GM18498 (cell line): ENCODE measurements at regions not wholly inside any gene's neighbourhood (a gene's known extent, or its start where the extent isn't known, plus 50 kb on each side); places are given as distances from the start of the nearest gene placed in this dataset.
"Not testable (repeated sequence)": the region's sequence is repeated elsewhere in the genome, so short reads cannot be mapped to it uniquely, and the experiment has no call there.

Source experiments
- ATAC-seq: cut with Tn5 transposase; IDR thresholded peaks from one replicate; pipeline ENCODE4 v1.9.1; 2021; ENCODE audit warnings: mild to moderate bottlenecking, moderate library complexity; ENCODE audit not compliant: unreplicated experiment

GRCh38 chr6:112846681-112847080 is 499.6 kb downstream of the RFPL4B start:
- no peak for ATAC-seq

- no peak for ATAC-seq
Measured at GRCh38 chr6:112851146-112851545, 504.0 kb downstream of the RFPL4B start.

- no peak for ATAC-seq
Measured at GRCh38 chr6:112853162-112853561, 506.0 kb downstream of the RFPL4B start.

- no peak for ATAC-seq
Measured at GRCh38 chr6:112863753-112864152, 516.6 kb downstream of the RFPL4B start.

- ATAC-seq, result no peak
Measured at GRCh38 chr6:112865131-112865530, 518.0 kb downstream of the RFPL4B start.

GRCh38 chr6:112874881-112875280 is 527.8 kb downstream of the RFPL4B start:
- ATAC-seq, result no peak

GRCh38 chr6:112877134-112878100 is 530.3 kb downstream of the RFPL4B start:
- ATAC-seq, result no peak

GRCh38 chr6:112879920-112880413 is 532.8 kb downstream of the RFPL4B start:
- no peak for ATAC-seq

GRCh38 chr6:112881027-112881426 is 533.9 kb downstream of the RFPL4B start:
- ATAC-seq, result no peak

GRCh38 chr6:112881828-112882780 is 535.0 kb downstream of the RFPL4B start:
- no peak for ATAC-seq

- no peak for ATAC-seq
Measured at GRCh38 chr6:112883095-112883494, 536.0 kb downstream of the RFPL4B start.

- ATAC-seq, result no peak
Measured at GRCh38 chr6:112886415-112886814, 539.3 kb downstream of the RFPL4B start.

GRCh38 chr6:112887424-112887823 is 540.3 kb downstream of the RFPL4B start:
- ATAC-seq, result not testable (repeated sequence)

- no peak for ATAC-seq
Measured at GRCh38 chr6:112899541-112899940, 552.4 kb downstream of the RFPL4B start.

GRCh38 chr6:112903361-112903760 is 556.2 kb downstream of the RFPL4B start:
- no peak for ATAC-seq

- ATAC-seq, result no peak
Measured at GRCh38 chr6:112906726-112907125, 559.6 kb downstream of the RFPL4B start.

- ATAC-seq, result no peak
Measured at GRCh38 chr6:112909781-112910180, 562.7 kb downstream of the RFPL4B start.

- ATAC-seq, result no peak
Measured at GRCh38 chr6:112910256-112910655, 563.1 kb downstream of the RFPL4B start.

- ATAC-seq, result no peak
Measured at GRCh38 chr6:112911959-112912358, 564.8 kb downstream of the RFPL4B start.

GRCh38 chr6:112912416-112913101 is 565.4 kb downstream of the RFPL4B start:
- no peak for ATAC-seq

GRCh38 chr6:112919744-112920143 is 572.6 kb downstream of the RFPL4B start:
- ATAC-seq, result not testable (repeated sequence)
